GM19043 (cell line): ENCODE measurements at regions not wholly inside any gene's neighbourhood (a gene's known extent, or its start where the extent isn't known, plus 50 kb on each side); places are given as distances from the start of the nearest gene placed in this dataset.
"Not testable (repeated sequence)": the region's sequence is repeated elsewhere in the genome, so short reads cannot be mapped to it uniquely, and the experiment has no call there.

Experiments used
- ATAC-seq: cut with Tn5 transposase; IDR thresholded peaks from one replicate; pipeline ENCODE4 v1.9.1; 2021; ENCODE audit warnings: low read depth; ENCODE audit not compliant: unreplicated experiment

GRCh38 chr1:238408737-238409136 lies 518.0 kb upstream of the ZP4 start:
- ATAC-seq: no peak

DNA sequence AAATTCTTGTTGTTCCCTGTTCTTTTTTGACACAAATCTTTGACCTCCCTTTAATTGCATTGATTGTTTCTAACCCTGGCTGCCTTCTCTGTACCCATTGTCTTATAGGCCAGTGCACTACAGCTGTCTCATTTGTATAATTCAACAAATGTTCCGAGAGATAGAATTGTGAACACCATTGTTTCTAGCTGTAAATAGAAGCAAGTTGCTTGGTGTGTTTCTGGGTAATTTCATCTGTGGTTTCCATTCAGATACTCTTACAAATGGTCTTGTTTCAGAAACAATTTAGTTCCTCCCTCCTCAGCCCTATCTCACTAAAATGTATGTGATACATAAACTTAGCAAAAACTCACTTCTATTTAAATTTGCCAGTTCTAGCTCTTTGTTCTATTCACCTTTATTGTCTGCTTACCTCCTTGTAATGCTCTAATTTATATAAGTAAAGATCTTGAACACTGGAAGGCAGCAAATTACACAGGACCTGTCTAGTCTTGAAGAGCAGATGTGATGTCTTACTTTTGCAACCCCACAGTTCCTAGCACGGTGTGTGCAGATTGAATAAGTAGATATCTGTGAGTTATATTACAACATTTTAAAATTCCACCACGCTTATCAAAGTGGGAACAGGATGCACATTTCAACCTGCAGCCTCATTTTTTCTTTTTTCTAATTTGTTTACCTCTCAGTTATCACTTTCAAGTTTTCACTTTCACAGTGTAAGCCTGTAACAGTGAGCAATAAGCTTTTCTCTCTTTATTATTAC lies 515.6 kb upstream of the ZP4 start:
- ATAC-seq: no peak

GRCh38 chr1:238404921-238405320 lies 514.2 kb upstream of the ZP4 start:
- ATAC-seq: no peak

GRCh38 chr1:238404481-238404880 lies 513.8 kb upstream of the ZP4 start:
- ATAC-seq: no peak

DNA sequence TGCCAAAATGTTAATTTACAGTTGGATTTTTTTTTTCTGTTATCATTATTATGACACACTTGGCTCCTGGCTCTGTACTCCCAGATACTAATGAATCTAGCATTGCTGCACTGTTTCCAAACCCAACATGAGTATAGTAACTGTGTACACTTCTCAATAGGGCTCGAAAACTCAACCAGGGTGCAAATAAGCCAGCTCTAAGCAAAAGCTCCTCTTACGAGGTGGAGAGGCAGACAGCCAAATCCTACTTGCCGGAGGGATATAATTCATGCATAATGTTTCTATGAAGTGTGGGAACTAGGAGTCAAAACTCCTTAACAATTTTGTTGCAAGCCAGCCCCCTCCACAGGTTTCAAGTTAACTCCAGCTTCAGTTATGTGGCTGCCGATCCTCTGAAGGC lies 510.4 kb upstream of the ZP4 start:
- ATAC-seq: no peak

DNA sequence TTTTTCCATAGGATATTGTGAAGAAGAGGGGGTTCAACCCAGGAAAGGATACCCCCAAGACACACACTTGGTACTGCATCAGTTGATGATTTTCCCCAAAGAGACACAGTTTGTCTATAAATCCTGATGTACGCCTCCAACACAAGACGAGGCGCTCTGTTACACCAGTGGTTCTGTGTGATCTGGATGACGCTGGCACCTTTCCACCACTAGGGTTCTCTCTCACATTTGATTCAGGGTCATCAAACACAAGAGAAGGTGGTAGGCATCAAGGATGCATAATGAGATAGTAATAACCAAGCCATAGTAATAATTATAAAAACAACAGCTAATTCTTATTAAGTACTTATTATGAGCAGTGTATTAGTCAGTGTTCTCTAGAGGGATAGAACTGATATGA lies 508.8 kb upstream of the ZP4 start:
- no peak for ATAC-seq

GRCh38 chr1:238396140-238396539 lies 505.4 kb upstream of the ZP4 start:
- no peak for ATAC-seq

DNA sequence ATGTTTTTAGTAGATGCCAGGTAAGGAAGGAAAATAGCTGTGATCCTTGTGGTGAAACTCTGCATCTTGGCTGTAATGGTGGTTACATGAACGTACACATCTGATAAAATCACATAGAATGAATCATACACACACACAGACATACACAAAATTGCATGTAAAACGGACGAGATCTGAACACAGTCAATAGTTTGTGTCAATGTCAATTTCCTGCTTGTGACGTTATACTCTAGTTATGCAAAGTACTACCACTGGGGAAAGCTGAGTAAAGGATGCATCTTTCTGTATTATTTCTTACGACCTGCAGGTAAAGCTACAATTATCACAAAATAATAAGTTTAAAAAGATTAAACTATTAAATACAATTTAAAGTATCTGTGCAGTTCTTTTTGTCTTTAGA lies 493.7 kb upstream of the ZP4 start:
- ATAC-seq: no peak

- ATAC-seq: no peak
These were observed 489.4 kb upstream of the ZP4 start for GRCh38 chr1:238380167-238380566.

- ATAC-seq: not testable (repeated sequence)
These were observed 488.7 kb upstream of the ZP4 start for GRCh38 chr1:238379446-238379845.

- ATAC-seq: no peak
These were observed 486.7 kb upstream of the ZP4 start for GRCh38 chr1:238377280-238377919.

DNA sequence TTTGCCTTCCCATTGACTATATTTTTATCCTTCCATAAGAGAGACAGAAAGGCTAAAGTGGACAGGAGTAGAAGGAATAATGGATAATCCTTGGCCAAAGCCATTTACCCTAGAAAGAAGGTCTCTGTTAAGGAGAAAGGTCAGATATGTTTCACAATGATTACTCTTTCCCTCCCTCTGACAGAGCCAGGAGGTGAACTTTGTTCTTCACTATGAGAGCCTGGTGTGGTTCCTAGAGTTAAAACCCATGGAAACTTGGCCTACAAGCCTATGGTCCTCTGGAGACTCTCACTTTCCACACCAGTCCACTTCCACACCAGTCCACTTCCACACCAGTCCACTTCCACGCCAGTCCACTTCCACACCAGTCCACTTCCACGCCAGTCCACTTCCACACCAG lies 479.9 kb upstream of the ZP4 start:
- ATAC-seq: no peak

DNA sequence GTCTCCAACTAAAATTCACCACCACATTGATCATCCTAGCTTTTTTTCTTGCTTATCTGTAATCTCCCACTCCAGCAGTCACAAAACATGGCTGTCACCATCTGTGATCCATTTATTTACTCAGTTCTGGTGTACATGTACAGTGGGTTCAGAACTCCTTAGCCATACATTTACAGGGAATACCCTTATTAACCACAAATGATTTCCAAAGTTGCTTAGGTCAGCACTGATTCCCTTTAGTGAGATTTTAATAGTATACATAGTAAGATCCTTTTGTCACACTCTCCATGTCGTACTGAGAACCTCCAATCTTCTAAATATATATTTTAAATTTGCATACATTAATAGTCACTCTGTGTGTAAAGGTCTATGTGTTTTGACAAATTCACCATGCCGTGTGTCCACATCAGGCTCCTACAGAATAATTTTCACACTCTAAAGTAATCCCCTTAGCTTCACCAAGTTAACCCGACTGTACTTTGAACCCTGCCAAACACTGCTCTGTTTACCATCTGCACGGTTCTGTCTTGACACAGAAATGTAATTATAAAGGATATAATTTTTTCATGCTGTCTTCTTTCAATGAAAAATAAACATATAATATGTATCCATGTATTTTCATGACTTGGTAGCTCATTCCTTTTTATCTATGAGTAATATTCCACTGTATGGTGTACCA lies 473.6 kb upstream of the ZP4 start:
- no peak for ATAC-seq

GRCh38 chr1:238360474-238360873 lies 469.8 kb upstream of the ZP4 start:
- no peak for ATAC-seq

GRCh38 chr1:238350471-238350870 lies 459.7 kb upstream of the ZP4 start:
- ATAC-seq: no peak

GRCh38 chr1:238346340-238346739 lies 455.6 kb upstream of the ZP4 start:
- no peak for ATAC-seq

- no peak for ATAC-seq
These were observed 455.1 kb upstream of the ZP4 start for GRCh38 chr1:238345837-238346236.

- no peak for ATAC-seq
These were observed 453.1 kb upstream of the ZP4 start for GRCh38 chr1:238343852-238344251.

GRCh38 chr1:238341395-238341794 lies 450.7 kb upstream of the ZP4 start:
- no peak for ATAC-seq

GRCh38 chr1:238340989-238341388 lies 450.3 kb upstream of the ZP4 start:
- no peak for ATAC-seq

DNA sequence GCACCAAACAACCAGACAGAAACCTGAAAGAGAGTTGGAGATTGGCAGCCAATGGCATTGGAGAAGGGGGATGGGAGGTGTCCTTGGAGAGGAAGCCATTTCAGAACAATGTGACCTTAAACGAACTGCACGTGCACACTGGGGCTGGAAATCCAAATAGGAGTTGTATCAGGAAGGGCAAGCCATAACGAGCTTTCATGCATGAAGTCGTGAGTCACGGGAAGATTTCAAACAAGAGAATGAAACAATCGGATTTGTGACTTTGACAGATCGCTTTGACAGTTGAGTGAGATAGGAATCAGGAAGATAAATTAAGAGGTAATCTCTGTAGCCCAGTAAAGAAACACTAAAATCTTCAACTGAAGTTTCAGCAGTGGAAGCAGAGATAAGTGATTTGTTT lies 445.8 kb upstream of the ZP4 start:
- no peak for ATAC-seq

DNA sequence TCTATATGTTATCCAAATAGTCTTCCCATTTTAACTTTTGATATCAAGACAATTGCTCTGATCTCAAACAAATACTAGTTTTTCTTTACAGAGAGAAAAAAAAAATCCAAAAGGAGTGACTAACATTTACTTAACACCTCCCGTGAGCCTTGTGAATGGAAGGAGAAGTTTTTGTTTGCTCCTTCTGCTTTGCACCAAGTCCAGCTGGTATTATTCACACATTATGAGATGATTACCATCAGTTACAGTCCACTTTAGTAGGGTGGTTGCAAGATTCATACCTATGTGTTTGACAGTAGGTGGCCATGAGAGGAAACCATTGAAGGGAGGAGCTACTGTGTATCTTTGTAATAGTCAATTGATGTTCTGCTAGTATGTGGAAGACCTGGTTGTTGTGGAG lies 443.4 kb upstream of the ZP4 start:
- no peak for ATAC-seq
